ENCODE measurements at regions not wholly inside any gene's neighbourhood (a gene's known extent, or its start where the extent isn't known, plus 50 kb on each side); places are given as distances from the start of the nearest gene placed in this dataset.
A peak's percentile ranks its signal among the peaks of the same experiment; 100 is the strongest.

DNA sequence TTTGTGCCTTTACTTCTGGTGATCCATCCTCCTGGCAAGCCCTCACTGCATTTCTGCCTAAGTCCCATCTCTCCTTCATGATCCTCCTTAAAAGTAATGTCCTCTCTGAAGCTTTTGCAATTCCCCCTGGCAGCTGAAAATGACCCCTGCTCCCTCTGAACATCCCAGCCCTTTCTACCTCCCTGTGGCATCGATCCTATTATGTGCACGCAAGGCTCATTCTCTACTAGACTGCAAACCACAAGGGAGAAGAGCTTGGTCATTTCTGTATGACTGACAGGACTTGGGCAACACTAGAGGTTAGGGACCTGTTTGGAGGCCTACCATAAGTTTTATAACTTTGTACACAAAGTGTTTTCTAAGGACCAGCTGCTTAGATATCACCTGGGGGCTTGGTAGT lies 50.8 kb upstream of the RAP2C start:
- Histone ChIP-seq H3K27ac (ENCODE audit: control insufficient read depth, insufficient read depth) (no peak overlapping the region), H4K20me1 (ENCODE audit: control insufficient read depth, insufficient read depth) (no peaks in the 10 kb centered on the region), H2AFZ (ENCODE audit: control insufficient read depth, low read depth, low read length) (no peak overlapping the region), H3K4me2 (ENCODE audit: control insufficient read depth, insufficient read depth) (no peak overlapping the region), H3K4me3 (no peak overlapping the region), H3K4me1 (ENCODE audit: control insufficient read depth, insufficient read depth, low read length) (no peaks in the 10 kb centered on the region; the same call in 1 of the 2 replicates), H3K79me2 (ENCODE audit: control insufficient read depth, insufficient read depth, low read length) (no peaks in the 10 kb centered on the region), H3K27me3 (replicated peaks in 1 of 2; ENCODE audit: control insufficient read depth in 2 of 2, insufficient read depth in 2 of 2, low read length in 1 of 2) (no peaks in the 10 kb centered on the region), H3K9ac (ENCODE audit: control insufficient read depth, insufficient read depth, low read length) (no peak overlapping the region), H3K36me3 (ENCODE audit: control insufficient read depth in 2 of 2, insufficient read depth in 2 of 2, low read length in 1 of 2) (no peaks in the 10 kb centered on the region), H3K9me3 (replicated peaks; ENCODE audit: control insufficient read depth, insufficient read depth, low read length) (no peaks in the 10 kb centered on the region)
- peak; percentile 10; the same call in 1 of the 2 replicates for TF ChIP-seq RUNX3 (IDR thresholded peaks at IDR 0.05; ENCODE audit: low read length)
- TF ChIP-seq BCLAF1 (IDR thresholded peaks at IDR 0.05), result no peak
- no peak for TF ChIP-seq PAX5 (IDR thresholded peaks at IDR 0.05; ENCODE audit: borderline replicate concordance, low read depth, low read length)
- TF ChIP-seq SIN3A (IDR thresholded peaks at IDR 0.05; ENCODE audit: low read depth, low read length), result no peak
- no peak for TF ChIP-seq IKZF2 (IDR thresholded peaks at IDR 0.05)
- ChIA-PET SMC1A (ENCODE audit: uncharacterized antibody, unreplicated experiment) (no interaction called here), RAD21 (ENCODE audit: unreplicated experiment) (no interaction called here), POLR2A (no interaction called here), CTCF (interaction anchor here (1.2 kb wide), 1 partner anchor 22 kb away, joined by 4 read pairs; no protein-coding TSS in a partner anchor)
- in situ Hi-C loops (cut with MboI) (no loop called here), intact Hi-C loops (cut with micrococcal nuclease; ENCODE audit: unreplicated experiment) (no loop called here)
- no peak for DNase-seq (ENCODE audit: low read depth, low spot score)
- no peak for FAIRE-seq
- no TSS peak for BruUV-seq (replicated peaks)
- WGBS (ENCODE audit: insufficient coverage, insufficient replicate concordance, low lambda C conversion rate, missing lambda C conversion rate), result 66% methylated on average over 2 of the region's 2 CpGs
- ATAC-seq, result no peak

Measured in GM12878 (cell line).